Activated naive CD8-positive, alpha-beta T cell treated with anti-CD3 and anti-CD28 coated beads, Interleukin-2, amount 50 U/mL, for 24 hours (primary cell): ENCODE measurements at regions not wholly inside any gene's neighbourhood (a gene's known extent, or its start where the extent isn't known, plus 50 kb on each side); places are given as distances from the start of the nearest gene placed in this dataset.
A peak's percentile ranks its signal among the peaks of the same experiment; 100 is the strongest.
"Not testable (repeated sequence)": the region's sequence is repeated elsewhere in the genome, so short reads cannot be mapped to it uniquely, and the experiment has no call there.

Experiments used
- ATAC-seq: fragments of 150-1000 bp; cut with Tn5 transposase; one replicate; pipeline ENCODE4 v1.10.0; 2021
- DNase-seq: peaks from one replicate; pipeline ENCODE4 v3.0.0; 2021
- H3K27ac Mint-ChIP-seq: one replicate; pipeline ENCODE4 v1.8.0; 2021; ENCODE audit warnings: mild to moderate bottlenecking, mixed read lengths
- H3K27me3 Mint-ChIP-seq: one replicate; pipeline ENCODE4 v1.8.0; 2021; ENCODE audit warnings: mixed read lengths
- H3K36me3 Mint-ChIP-seq: one replicate; pipeline ENCODE4 v1.8.0; 2021; ENCODE audit warnings: low read depth, mixed read lengths
- H3K4me1 Mint-ChIP-seq: one replicate; pipeline ENCODE4 v1.8.0; 2021; ENCODE audit warnings: mixed read lengths
- H3K4me3 Mint-ChIP-seq: one replicate; pipeline ENCODE4 v1.8.0; 2021; ENCODE audit warnings: mild to moderate bottlenecking, moderate library complexity, mixed read lengths
- H3K9me3 Mint-ChIP-seq: one replicate; pipeline ENCODE4 v1.8.0; 2021; ENCODE audit warnings: mixed read lengths

DNA sequence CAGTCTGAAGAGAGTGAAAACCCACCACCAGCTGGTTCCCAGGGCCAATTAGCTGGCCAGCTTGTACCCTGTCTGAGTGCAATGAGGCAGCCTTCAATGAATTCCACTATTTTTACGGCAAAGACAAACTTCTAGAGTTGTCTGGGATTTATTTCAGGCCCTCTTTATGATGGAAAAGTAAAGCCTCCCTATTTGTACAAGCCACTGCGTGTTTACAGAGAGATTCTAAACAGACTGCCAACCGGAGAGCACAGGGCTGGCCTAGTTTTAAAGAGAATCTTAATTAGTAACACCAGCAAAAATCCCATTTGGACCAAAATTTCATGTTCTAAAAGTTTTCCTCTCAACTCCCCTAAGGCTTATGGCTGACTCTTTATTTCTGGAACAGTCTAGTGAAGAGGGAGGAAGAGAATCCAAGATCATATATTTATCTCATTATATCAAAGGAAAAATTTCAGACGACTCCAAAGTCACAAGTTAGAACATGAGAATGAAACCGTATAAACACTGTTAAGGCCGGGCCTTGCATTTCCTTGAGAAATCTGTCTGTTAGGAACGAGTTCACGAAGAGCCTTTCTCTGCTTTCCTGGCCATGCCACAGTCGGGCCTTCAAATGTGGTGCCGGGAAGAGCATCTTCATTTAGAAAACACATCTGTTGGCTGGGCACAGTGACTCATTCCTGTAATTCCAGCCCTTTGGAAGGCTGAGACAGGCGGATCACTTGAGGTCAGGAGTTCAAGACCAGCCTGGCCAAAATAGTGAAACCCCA lies 724.6 kb upstream of the NRP1 start:
- Mint-ChIP-seq H3K27me3 (no peaks in the 10 kb centered on the region), H3K27ac (no peak overlapping the region), H3K4me1 (no peaks in the 10 kb centered on the region), H3K4me3 (no peak overlapping the region), H3K9me3 (peaks cover 17% of the 10 kb centered on the region), H3K36me3 (no peaks in the 10 kb centered on the region)
- ATAC-seq: no peak
- DNase-seq: no peak

DNA sequence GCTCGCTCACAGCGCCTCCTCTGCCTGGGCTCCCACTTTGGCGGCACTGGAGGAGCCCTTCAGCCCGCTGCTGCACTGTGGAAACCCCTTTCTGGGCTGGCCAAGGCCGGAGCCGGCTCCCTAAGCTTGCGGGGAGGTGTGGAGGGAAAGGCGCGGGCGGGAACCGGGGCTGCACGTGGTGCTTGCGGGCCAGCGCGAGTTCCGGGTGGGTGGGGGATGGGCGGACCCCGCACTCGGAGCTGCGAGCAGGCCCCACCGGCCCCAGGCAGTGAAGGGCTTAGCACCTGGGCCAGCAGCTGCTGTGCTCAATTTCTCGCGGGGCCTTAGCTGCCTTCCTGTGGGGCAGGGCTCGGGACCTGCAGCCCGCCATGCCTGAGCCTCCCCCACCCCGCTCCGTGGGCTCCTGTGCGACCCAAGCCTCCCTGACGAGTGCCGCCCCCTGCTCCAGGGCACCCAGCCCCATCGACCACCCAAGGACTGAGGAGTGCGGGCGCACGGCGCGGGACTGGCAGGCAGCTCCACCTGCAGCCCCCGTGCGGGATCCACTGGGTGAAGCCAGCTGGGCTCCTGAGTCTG lies 721.0 kb upstream of the NRP1 start:
- not testable (repeated sequence) for H3K9me3 Mint-ChIP-seq, H3K27me3 Mint-ChIP-seq, ATAC-seq, H3K4me1 Mint-ChIP-seq, H3K36me3 Mint-ChIP-seq, H3K4me3 Mint-ChIP-seq, H3K27ac Mint-ChIP-seq, DNase-seq

DNA sequence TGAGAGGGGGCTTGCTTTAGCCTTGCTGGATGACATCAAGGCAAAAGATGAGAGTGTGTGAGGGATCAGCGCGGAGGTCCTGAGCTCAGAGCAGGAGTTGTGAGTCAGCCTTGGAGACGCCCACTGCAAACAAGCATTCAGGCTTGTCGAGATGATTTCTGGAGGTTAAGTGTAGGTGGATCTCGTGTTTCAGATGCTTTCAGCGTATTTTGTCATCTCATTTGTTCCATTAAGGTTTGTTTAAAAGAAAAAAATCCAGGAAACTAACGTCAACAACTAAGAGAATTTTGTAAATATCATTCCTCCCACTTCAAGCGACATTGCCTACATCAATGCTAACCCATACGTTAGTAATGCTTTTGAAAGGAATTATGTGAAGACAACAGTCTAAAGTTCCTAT lies 715.4 kb upstream of the NRP1 start:
- no peak overlapping the region for H3K4me3 Mint-ChIP-seq
- ATAC-seq (peak; percentile 75), DNase-seq (no peak)
- no peak overlapping the region for H3K27ac Mint-ChIP-seq
- H3K27me3 Mint-ChIP-seq: peaks cover 3% of the 10 kb centered on the region
- H3K9me3 Mint-ChIP-seq: peaks cover 4% of the 10 kb centered on the region
- peaks cover 8% of the 10 kb centered on the region for H3K4me1 Mint-ChIP-seq
- no peaks in the 10 kb centered on the region for H3K36me3 Mint-ChIP-seq

DNA sequence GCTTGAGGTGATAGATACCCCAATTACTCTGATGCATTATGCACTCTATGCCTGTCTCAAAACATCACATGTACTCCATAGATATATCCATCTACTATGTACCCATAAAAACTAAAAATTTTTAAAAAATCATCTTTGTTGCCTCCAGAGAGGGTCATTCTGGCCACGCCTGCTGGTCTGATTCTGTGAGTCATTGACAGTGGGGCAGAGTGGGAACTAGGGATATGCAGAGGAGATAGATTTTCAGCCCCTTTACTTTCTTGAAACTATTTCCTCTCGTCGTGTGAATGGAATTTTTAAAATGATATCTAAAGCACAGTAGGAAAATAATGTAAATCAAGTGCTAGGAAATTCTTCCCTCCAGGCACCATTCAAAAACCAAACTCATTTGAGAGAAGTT lies 715.0 kb upstream of the NRP1 start:
- H3K9me3 Mint-ChIP-seq: peaks cover 4% of the 10 kb centered on the region
- H3K27ac Mint-ChIP-seq: no peak overlapping the region
- H3K4me3 Mint-ChIP-seq: no peak overlapping the region

DNA sequence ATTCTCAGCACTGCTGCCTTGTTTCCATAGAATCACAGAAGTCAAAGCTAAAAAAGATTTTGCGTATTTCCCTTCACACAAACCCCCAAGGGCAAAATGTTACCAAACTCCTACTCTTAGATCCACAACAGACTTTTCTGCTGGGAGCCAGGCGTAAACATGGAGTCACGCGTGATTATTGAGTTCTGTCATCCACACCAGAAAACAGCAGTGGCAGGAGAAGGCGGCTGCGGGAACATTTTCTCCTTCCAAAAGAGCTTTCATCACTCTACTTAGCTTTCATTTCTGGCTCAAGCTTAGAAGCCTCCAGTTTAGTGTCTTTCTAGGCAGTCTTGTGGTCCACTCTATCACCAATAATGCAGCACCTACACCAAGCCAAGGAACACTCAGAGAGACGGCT lies 712.9 kb upstream of the NRP1 start:
- no peak for DNase-seq
- peaks cover 1% of the 10 kb centered on the region for H3K27me3 Mint-ChIP-seq
- no peak for ATAC-seq
- H3K36me3 Mint-ChIP-seq: no peaks in the 10 kb centered on the region
- no peak overlapping the region for H3K27ac Mint-ChIP-seq
- H3K4me3 Mint-ChIP-seq: no peak overlapping the region
- H3K9me3 Mint-ChIP-seq: peaks cover 4% of the 10 kb centered on the region
- H3K4me1 Mint-ChIP-seq: peaks cover 8% of the 10 kb centered on the region

More for the DNA sequence above, 715.0 kb upstream of the NRP1 start:
- Mint-ChIP-seq H3K4me1 (peaks cover 8% of the 10 kb centered on the region), H3K27me3 (peaks cover 3% of the 10 kb centered on the region), H3K36me3 (no peaks in the 10 kb centered on the region)
- ATAC-seq (no peak), DNase-seq (no peak)

DNA sequence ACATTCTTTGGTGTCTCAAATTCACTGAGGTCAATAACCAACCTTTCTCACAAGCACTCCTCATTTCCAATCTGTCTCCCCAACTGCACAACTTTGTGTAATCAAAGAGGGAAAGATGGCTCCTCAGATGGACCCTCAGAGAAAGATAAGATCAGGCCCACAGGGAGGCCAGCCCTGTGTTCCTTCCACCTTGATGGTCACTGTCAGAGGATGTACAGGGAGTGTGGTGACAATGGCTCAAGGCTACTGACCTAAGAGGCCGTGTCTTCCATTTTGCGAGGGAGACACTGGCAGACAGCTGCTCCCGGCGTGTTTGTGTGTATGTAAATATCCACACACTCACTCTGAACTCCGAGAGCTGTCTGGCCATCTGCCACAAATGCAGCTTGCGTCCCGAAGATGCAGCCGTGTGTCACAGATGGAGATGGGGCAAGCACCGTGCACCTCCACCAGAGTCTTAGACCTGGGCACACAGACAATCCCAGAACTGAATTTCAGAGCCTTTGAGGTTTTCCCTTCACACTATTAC lies 712.1 kb upstream of the NRP1 start:
- H3K27ac Mint-ChIP-seq: no peak overlapping the region
- H3K9me3 Mint-ChIP-seq: peaks cover under 1% of the 10 kb centered on the region
- ATAC-seq (no peak), DNase-seq (no peak)
- H3K4me3 Mint-ChIP-seq: no peak overlapping the region
- no peaks in the 10 kb centered on the region for H3K27me3 Mint-ChIP-seq
- H3K4me1 Mint-ChIP-seq: peaks cover 8% of the 10 kb centered on the region
- H3K36me3 Mint-ChIP-seq: no peaks in the 10 kb centered on the region

DNA sequence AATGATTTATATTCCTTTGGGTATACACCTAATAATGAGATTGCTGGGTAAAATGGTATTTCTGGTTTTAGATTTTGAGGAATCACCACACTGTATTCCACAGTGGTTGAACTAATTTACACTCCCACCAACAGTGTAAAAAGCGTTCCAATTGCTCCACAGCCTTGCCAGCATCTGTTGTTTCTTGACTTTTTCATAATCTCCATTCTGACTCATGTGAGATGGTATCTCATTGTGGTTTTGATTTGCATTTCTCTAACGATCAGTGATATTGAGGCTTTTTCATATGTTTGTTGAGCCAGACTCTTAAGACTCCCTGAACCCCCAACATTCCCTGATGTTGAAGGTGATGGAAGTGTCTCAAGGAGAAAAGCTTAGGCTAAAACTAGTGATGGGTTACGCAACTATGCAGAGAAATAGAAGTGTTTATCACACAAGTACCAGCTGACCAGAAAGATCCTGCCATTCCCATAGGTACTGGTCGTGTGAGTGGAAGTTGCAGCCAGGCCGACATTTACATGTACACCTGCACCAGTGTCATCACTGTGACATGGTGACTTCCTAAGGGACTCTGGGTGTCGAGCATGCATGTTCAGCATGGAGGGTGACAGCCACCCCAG lies 711.2 kb upstream of the NRP1 start:
- no peaks in the 10 kb centered on the region for H3K36me3 Mint-ChIP-seq
- no peak overlapping the region for H3K4me3 Mint-ChIP-seq
- ATAC-seq (no peak), DNase-seq (no peak)
- no peaks in the 10 kb centered on the region for H3K9me3 Mint-ChIP-seq
- H3K4me1 Mint-ChIP-seq: peaks cover 8% of the 10 kb centered on the region
- H3K27ac Mint-ChIP-seq: no peak overlapping the region
- no peaks in the 10 kb centered on the region for H3K27me3 Mint-ChIP-seq

DNA sequence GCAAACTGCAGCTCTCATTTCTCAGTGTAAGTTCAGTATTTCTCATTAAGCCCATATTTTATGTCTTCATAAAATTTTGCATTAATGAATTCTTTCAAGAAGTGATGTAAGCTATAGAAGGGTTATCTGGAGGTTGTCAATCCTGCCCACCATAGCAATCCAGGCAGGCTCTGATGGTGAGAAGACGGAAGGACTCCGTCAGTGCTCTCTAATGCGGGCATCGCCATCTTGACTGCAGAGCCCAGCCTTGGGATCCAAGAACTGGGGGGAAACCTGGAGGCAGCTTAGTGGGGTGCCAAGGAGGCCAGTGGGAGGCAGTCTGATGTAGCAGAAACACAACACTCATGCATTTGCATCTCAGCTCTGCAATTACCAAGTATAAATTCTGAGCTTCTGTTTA lies 707.4 kb upstream of the NRP1 start:
- no peaks in the 10 kb centered on the region for H3K27me3 Mint-ChIP-seq
- no peaks in the 10 kb centered on the region for H3K9me3 Mint-ChIP-seq
- H3K4me1 Mint-ChIP-seq: peaks cover 4% of the 10 kb centered on the region
- ATAC-seq: no peak
- no peaks in the 10 kb centered on the region for H3K36me3 Mint-ChIP-seq
- no peak overlapping the region for H3K27ac Mint-ChIP-seq
- no peak overlapping the region for H3K4me3 Mint-ChIP-seq
- no peak for DNase-seq

DNA sequence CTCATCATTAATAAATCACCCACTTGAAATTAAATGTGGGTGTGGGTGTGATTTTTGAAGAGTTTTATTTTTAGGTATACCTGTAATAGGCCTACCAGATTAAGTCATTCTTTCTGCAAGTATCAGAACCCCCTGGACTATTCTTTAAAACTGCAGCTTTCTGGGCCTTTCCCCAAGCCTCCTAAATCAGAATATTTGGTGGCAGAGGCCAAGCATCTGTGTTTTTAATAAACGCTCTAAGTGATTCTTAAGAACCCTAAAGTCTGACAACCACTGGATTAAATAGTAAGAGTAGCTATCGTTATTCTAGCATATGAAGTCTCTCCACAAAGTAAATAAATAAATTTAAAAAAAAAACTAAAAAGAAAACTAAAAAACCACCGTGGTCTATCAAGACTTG lies 703.0 kb upstream of the NRP1 start:
- H3K4me1 Mint-ChIP-seq: no peaks in the 10 kb centered on the region
- H3K27ac Mint-ChIP-seq: no peak overlapping the region

DNA sequence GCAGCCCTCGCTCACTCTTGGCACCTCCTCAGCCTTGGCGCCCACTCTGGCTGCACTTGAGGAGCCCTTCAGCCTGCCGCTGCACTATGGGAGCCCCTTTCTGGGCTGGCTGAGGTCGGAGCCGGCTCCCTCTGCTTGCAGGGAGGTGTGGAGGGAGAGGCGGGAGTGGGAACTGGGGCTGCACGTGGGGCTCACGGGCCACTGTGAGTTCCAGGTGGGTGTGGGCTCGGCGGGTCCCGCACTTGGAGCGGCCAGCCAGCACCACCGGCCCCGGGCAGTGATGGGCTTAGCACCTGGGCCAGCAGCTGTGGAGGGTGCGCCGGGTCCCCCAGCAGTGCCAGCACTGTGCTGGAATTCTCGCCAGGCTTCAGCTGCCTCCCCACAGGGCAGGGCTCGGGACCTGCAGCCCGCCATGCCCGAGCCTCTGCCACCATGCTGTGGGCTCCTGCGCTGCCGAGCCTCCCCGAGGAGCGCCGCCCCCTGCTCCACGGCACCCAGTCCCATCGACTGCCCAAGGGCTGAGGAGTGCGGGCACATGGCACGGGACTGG lies 700.8 kb upstream of the NRP1 start:
- H3K27me3 Mint-ChIP-seq, ATAC-seq, H3K4me3 Mint-ChIP-seq, H3K4me1 Mint-ChIP-seq, H3K27ac Mint-ChIP-seq, DNase-seq, H3K9me3 Mint-ChIP-seq, H3K36me3 Mint-ChIP-seq: not testable (repeated sequence)

More for the DNA sequence above, 703.0 kb upstream of the NRP1 start:
- no peaks in the 10 kb centered on the region for H3K36me3 Mint-ChIP-seq
- H3K9me3 Mint-ChIP-seq: no peaks in the 10 kb centered on the region
- peaks cover 2% of the 10 kb centered on the region for H3K27me3 Mint-ChIP-seq
- H3K4me3 Mint-ChIP-seq: no peak overlapping the region
- ATAC-seq (no peak), DNase-seq (no peak)

DNA sequence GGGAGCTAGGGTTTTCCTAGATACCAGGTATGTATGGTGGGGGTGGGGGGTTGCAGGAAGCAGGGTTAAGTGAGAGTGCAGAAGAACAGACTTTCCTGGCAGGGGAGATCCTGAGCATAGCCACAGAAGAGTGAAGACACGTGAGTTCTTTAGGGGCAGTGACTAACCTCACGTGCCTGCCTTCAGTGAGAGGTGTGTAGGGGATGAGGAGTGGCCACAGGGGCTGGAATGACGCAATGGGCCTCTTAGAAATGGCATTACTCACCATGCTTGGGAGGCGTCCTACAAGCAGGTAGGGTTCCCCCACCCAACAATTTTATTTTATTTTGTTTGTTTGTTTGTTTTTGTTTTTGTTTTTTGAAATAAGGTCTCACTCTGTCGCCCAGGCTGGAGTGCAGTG lies 698.6 kb upstream of the NRP1 start:
- H3K27me3 Mint-ChIP-seq: peaks cover 2% of the 10 kb centered on the region
- DNase-seq (no peak), ATAC-seq (no peak)
- no peaks in the 10 kb centered on the region for H3K4me1 Mint-ChIP-seq
- H3K36me3 Mint-ChIP-seq: no peaks in the 10 kb centered on the region
- H3K27ac Mint-ChIP-seq: no peak overlapping the region
- H3K4me3 Mint-ChIP-seq: no peak overlapping the region
- no peaks in the 10 kb centered on the region for H3K9me3 Mint-ChIP-seq

DNA sequence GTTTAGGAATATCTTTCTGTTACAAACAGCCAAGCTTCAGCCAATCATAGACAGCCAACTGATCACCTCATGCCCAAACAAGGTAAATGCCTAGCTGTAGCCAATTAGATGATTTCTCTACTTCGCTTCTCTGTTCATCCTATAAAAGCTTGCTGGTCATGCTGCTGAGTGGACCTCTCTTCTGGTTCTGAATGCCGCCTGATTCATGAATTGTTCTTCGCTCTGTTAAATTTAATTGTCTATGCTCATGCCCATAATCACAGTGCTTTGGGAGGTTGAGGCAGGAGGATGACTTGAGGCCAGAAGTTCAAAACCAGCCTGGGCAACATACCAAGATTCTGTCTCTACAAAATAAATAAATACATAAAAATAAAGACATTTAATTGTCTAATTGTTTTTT lies 698.1 kb upstream of the NRP1 start:
- Mint-ChIP-seq H3K27ac (no peak overlapping the region), H3K36me3 (no peaks in the 10 kb centered on the region), H3K4me3 (no peak overlapping the region), H3K4me1 (no peaks in the 10 kb centered on the region), H3K27me3 (peaks cover 2% of the 10 kb centered on the region), H3K9me3 (no peaks in the 10 kb centered on the region)
- ATAC-seq (no peak), DNase-seq (no peak)

DNA sequence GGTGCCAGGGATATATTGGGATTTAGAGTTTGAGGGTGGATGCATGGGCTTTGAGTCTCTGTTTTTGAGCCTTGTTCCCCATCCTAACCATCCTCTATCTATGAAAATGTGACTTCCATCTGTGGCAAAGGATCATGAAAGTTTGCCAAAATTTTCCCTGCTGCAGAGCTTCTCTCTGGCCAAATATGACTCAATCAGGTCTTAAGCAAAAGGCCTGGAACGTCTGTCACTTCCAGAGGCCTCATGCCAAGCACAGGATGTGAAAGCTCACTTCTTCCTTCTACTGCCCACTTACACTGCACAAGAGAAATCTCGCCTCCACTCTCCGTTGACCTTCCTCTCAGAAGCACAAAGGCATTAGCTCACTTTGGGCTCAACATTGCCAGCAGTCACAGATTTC lies 696.9 kb upstream of the NRP1 start:
- DNase-seq: no peak
- no peaks in the 10 kb centered on the region for H3K36me3 Mint-ChIP-seq
- H3K4me3 Mint-ChIP-seq: no peak overlapping the region
- no peak for ATAC-seq
- H3K27ac Mint-ChIP-seq: no peak overlapping the region
- H3K4me1 Mint-ChIP-seq: no peaks in the 10 kb centered on the region
- no peaks in the 10 kb centered on the region for H3K9me3 Mint-ChIP-seq
- H3K27me3 Mint-ChIP-seq: peaks cover 1% of the 10 kb centered on the region

DNA sequence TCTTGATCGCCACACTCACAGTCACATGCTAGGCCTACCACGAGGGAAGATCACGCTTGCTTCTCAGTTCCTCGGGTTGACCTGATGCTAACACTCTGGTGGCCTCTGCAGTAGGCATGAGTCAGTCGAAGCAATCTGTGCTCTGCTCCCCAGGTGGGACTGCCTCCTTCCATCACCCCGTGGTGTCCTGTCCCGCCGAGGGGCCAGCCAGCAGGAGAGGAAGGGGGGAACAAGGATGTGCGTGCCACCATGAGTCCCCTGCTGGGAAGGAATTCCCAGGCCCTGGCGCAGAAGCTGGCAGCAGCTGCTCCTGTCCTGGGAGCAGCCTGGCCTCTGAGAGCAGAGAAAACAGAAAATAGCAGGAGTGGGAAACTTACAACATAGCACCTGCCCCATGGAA lies 695.0 kb upstream of the NRP1 start:
- H3K4me3 Mint-ChIP-seq: no peak overlapping the region
- ATAC-seq: no peak
- no peaks in the 10 kb centered on the region for H3K27me3 Mint-ChIP-seq
- no peaks in the 10 kb centered on the region for H3K9me3 Mint-ChIP-seq
- no peaks in the 10 kb centered on the region for H3K36me3 Mint-ChIP-seq
- no peak for DNase-seq
- H3K4me1 Mint-ChIP-seq: no peaks in the 10 kb centered on the region
- H3K27ac Mint-ChIP-seq: no peak overlapping the region

DNA sequence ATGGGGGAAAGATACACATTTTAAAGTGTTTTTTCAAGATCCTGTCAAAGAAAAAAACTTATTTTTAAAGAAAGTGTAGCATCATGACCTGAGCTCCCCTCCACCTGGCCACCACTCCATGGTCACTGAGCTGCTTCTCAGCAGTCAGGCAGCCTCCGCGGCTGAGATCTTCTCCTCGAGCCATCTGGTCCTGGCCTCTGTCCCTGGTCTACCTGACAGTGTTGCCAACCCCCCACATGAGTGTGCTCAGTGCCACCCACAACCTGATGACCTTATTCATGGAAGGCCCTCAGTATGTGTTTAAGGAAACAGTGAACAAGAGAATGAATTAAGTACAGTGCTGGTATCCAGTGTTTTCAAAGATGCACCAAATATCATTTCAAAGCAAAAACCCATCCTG lies 694.5 kb upstream of the NRP1 start:
- H3K9me3 Mint-ChIP-seq: no peaks in the 10 kb centered on the region
- DNase-seq: no peak
- no peaks in the 10 kb centered on the region for H3K4me1 Mint-ChIP-seq
- H3K27ac Mint-ChIP-seq: no peak overlapping the region
- no peaks in the 10 kb centered on the region for H3K27me3 Mint-ChIP-seq
- no peak overlapping the region for H3K4me3 Mint-ChIP-seq
- no peaks in the 10 kb centered on the region for H3K36me3 Mint-ChIP-seq
- no peak for ATAC-seq
